ENCODE measurements at regions not wholly inside any gene's neighbourhood (a gene's known extent, or its start where the extent isn't known, plus 50 kb on each side); places are given as distances from the start of the nearest gene placed in this dataset.

DNA sequence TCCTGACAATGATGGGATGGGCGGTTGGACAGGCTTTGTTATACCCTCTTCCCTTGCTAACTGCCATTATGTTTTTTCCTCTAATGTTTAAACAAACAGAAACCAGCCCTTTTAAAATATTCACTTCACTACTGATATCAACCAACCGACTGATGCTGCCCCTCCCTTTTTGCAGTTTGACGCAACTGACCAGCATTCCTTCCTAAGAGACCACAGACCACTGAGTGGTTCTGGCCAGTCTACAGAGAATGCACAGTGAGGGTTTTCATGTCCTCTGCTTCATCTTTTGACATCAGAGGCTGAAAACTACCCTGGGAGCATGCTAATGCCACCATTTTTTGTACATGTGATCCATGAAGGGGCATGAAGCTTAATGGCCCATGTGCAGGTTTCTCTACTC lies 85.3 kb downstream of the CYP26B1 start:
- TF ChIP-seq RAD21 (CRISPR knock-in tag; IDR thresholded peaks at IDR 0.05) (no peak), FOSL1 (CRISPR knock-in tag; IDR thresholded peaks at IDR 0.05; ENCODE audit: borderline replicate concordance) (no peak), SRF (IDR thresholded peaks at IDR 0.05; ENCODE audit: low read depth, low read length) (no peak), MYNN (CRISPR knock-in tag; IDR thresholded peaks at IDR 0.05; ENCODE audit: low read depth) (no peak), ZNF160 (CRISPR knock-in tag; IDR thresholded peaks at IDR 0.05) (no peak), POLR2AphosphoS5 (IDR thresholded peaks at IDR 0.05; ENCODE audit: low read depth, low read length) (no peak), MEIS1 (CRISPR knock-in tag; IDR thresholded peaks at IDR 0.05; ENCODE audit: borderline replicate concordance) (no peak), ZNF782 (CRISPR knock-in tag; IDR thresholded peaks at IDR 0.05; ENCODE audit: borderline replicate concordance) (no peak), ZNF788 (CRISPR knock-in tag; IDR thresholded peaks at IDR 0.05; ENCODE audit: borderline replicate concordance) (no peak), PHF20 (CRISPR knock-in tag; IDR thresholded peaks at IDR 0.05) (no peak)
- TF ChIP-seq, protein P1, sequence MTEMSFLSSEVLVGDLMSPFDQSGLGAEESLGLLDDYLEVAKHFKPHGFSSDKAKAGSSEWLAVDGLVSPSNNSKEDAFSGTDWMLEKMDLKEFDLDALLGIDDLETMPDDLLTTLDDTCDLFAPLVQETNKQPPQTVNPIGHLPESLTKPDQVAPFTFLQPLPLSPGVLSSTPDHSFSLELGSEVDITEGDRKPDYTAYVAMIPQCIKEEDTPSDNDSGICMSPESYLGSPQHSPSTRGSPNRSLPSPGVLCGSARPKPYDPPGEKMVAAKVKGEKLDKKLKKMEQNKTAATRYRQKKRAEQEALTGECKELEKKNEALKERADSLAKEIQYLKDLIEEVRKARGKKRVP (CRISPR knock-in tag; IDR thresholded peaks at IDR 0.05) = no peak
- TF ChIP-seq, protein P2, sequence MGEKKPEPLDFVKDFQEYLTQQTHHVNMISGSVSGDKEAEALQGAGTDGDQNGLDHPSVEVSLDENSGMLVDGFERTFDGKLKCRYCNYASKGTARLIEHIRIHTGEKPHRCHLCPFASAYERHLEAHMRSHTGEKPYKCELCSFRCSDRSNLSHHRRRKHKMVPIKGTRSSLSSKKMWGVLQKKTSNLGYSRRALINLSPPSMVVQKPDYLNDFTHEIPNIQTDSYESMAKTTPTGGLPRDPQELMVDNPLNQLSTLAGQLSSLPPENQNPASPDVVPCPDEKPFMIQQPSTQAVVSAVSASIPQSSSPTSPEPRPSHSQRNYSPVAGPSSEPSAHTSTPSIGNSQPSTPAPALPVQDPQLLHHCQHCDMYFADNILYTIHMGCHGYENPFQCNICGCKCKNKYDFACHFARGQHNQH (CRISPR knock-in tag; IDR thresholded peaks at IDR 0.05) = no peak
- TF ChIP-seq, protein P3, sequence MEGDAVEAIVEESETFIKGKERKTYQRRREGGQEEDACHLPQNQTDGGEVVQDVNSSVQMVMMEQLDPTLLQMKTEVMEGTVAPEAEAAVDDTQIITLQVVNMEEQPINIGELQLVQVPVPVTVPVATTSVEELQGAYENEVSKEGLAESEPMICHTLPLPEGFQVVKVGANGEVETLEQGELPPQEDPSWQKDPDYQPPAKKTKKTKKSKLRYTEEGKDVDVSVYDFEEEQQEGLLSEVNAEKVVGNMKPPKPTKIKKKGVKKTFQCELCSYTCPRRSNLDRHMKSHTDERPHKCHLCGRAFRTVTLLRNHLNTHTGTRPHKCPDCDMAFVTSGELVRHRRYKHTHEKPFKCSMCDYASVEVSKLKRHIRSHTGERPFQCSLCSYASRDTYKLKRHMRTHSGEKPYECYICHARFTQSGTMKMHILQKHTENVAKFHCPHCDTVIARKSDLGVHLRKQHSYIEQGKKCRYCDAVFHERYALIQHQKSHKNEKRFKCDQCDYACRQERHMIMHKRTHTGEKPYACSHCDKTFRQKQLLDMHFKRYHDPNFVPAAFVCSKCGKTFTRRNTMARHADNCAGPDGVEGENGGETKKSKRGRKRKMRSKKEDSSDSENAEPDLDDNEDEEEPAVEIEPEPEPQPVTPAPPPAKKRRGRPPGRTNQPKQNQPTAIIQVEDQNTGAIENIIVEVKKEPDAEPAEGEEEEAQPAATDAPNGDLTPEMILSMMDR (CRISPR knock-in tag; IDR thresholded peaks at IDR 0.05) = no peak

Measured in HepG2 (cell line).